H1 (cell line): ENCODE measurements at regions not wholly inside any gene's neighbourhood (a gene's known extent, or its start where the extent isn't known, plus 50 kb on each side); places are given as distances from the start of the nearest gene placed in this dataset.

Source experiments
- CTCF ChIA-PET: fragments of 300-600 bp; sonication (Branson Sonifier 250); formaldehyde crosslinking; loops from one replicate; lab custom pipeline; 2021; ENCODE audit not compliant: partially characterized antibody; lab: Charles Lee
- POLR2A ChIA-PET: fragments of 300-600 bp; sonication (Branson Sonifier 250); formaldehyde crosslinking; loops from one replicate; lab custom pipeline; 2021; ENCODE audit warnings: inconsistent platforms; ENCODE audit not compliant: partially characterized antibody; lab: Charles Lee
- DNase-seq, 2 experiments: peaks; one replicate each; pipeline versions ENCODE4 v3.0.0 to v3.0.0-alpha.2; 2010 to 2022; ENCODE audit warnings: low spot score in 2 of 2, low read depth in 1 of 2, mixed read lengths in 1 of 2
- FAIRE-seq: peaks from 2 replicates; lab custom pipeline; 2011; peaks lifted over from hg19 to GRCh38; lab: Jason Lieb, UNC
- H2AFZ ChIP-seq: 2 replicates; pipeline ENCODE4 v1.8.1; 2012; ENCODE audit warnings: low read length, inconsistent platforms
- H2AK5ac ChIP-seq: 2 replicates; pipeline ENCODE4 v1.6.1; 2013; ENCODE audit warnings: low read depth, low read length
- H2BK120ac ChIP-seq: replicated peaks from 2 replicates; pipeline ENCODE3; 2013; ENCODE audit warnings: low read depth, low read length, inconsistent platforms
- H2BK12ac ChIP-seq: 2 replicates; pipeline ENCODE4 v1.6.1; 2013; ENCODE audit warnings: low read depth, low read length
- H2BK15ac ChIP-seq: 2 replicates; pipeline ENCODE4 v1.6.1; 2013; ENCODE audit warnings: low read length
- H2BK20ac ChIP-seq: 2 replicates; pipeline ENCODE4 v1.6.1; 2013; ENCODE audit warnings: low read length
- H2BK5ac ChIP-seq: 2 replicates; pipeline ENCODE4 v1.6.1; 2013; ENCODE audit warnings: low read depth, low read length
- H3K14ac ChIP-seq: 2 replicates; pipeline ENCODE4 v1.6.1; 2013; ENCODE audit warnings: inconsistent platforms; ENCODE audit not compliant: insufficient read length
- H3K18ac ChIP-seq: 2 replicates; pipeline ENCODE4 v1.6.1; 2013; ENCODE audit warnings: low read length; ENCODE audit errors: extremely low read depth
- H3K23ac ChIP-seq: 2 replicates; pipeline ENCODE4 v1.6.1; 2013; ENCODE audit warnings: inconsistent platforms; ENCODE audit not compliant: insufficient read length
- H3K23me2 ChIP-seq: 2 replicates; pipeline ENCODE4 v1.6.1; 2013; ENCODE audit warnings: low read depth, low read length
- H3K27ac ChIP-seq: 2 replicates; pipeline ENCODE4 v1.6.1; 2011; ENCODE audit warnings: low read depth, low read length, inconsistent platforms
- H3K27me3 ChIP-seq, 4 experiments: replicated peaks in 1 of 4; 1 replicate in 1 of 4; 2 replicates in 3 of 4; pipeline versions ENCODE4 v1.6.1 to v1.8.1; 2011 to 2013; ENCODE audit warnings: low read length in 3 of 4, mild to moderate bottlenecking in 3 of 4, inconsistent platforms in 2 of 4, mixed read lengths in 2 of 4, moderate library complexity in 1 of 4; ENCODE audit not compliant: control insufficient read depth in 3 of 4, insufficient read depth in 3 of 4; ENCODE audit errors: extremely low read depth in 1 of 4
- H3K36me3 ChIP-seq, 4 experiments: 2 replicates each; pipeline versions ENCODE4 v1.6.1 to v1.8.1; 2011 to 2013; ENCODE audit warnings: mild to moderate bottlenecking in 4 of 4, low read length in 3 of 4, moderate library complexity in 2 of 4, control low read depth in 1 of 4, inconsistent platforms in 1 of 4; ENCODE audit not compliant: insufficient read depth in 4 of 4, control insufficient read depth in 2 of 4
- H3K4ac ChIP-seq: replicated peaks from 2 replicates; pipeline ENCODE3; 2013; ENCODE audit warnings: low read length, low read depth, mixed read lengths, inconsistent platforms; ENCODE audit not compliant: insufficient read length
- H3K4me1 ChIP-seq, 4 experiments: replicated peaks in 1 of 4; 1 replicate in 1 of 4; 2 replicates in 3 of 4; pipeline versions ENCODE4 v1.6.1 to v1.8.1; 2011 to 2013; ENCODE audit warnings: low read length in 3 of 4, inconsistent platforms in 2 of 4, mixed read lengths in 1 of 4; ENCODE audit not compliant: insufficient read depth in 4 of 4, control insufficient read depth in 3 of 4
- H3K4me2 ChIP-seq, 2 experiments: 2 replicates each; pipeline versions ENCODE4 v1.6.1 to v1.8.1; 2011 to 2013; ENCODE audit warnings: low read depth in 2 of 2, low read length in 2 of 2, control low read depth in 1 of 2, inconsistent platforms in 1 of 2, mild to moderate bottlenecking in 1 of 2; ENCODE audit not compliant: insufficient read depth in 1 of 2
- H3K4me3 ChIP-seq, 4 experiments: fragments of 200-600, 300-600 bp in 1 of 4; sonication (generic), shearing (Covaris generic), sonication (Bioruptor Twin) in 1 of 4; 2 replicates each; pipeline versions ENCODE4 v1.5.1 to v1.8.1; 2011 to 2016; ENCODE audit warnings: low read length in 4 of 4, low read depth in 3 of 4, control low read depth in 2 of 4, inconsistent platforms in 2 of 4, mild to moderate bottlenecking in 2 of 4, mixed read lengths in 1 of 4, moderate library complexity in 1 of 4; ENCODE audit not compliant: insufficient read depth in 2 of 4; ENCODE audit errors: extremely low read depth in 1 of 4
- H3K56ac ChIP-seq: replicated peaks from 2 replicates; pipeline ENCODE3; 2013; ENCODE audit warnings: low read depth, mild to moderate bottlenecking, mixed read lengths, low read length, inconsistent platforms; ENCODE audit not compliant: insufficient read length
- H3K79me1 ChIP-seq: 2 replicates; pipeline ENCODE4 v1.6.1; 2013; ENCODE audit warnings: low read depth, low read length, control low read depth
- H3K79me2 ChIP-seq, 2 experiments: 2 replicates each; pipeline versions ENCODE4 v1.6.1 to v1.8.1; 2012 to 2013; ENCODE audit warnings: low read length in 2 of 2, mild to moderate bottlenecking in 2 of 2, inconsistent platforms in 1 of 2; ENCODE audit not compliant: insufficient read depth in 2 of 2, control insufficient read depth in 1 of 2
- H3K9ac ChIP-seq, 4 experiments: replicated peaks in 1 of 4; 1 replicate in 1 of 4; 2 replicates in 3 of 4; pipeline versions ENCODE4 v1.6.1 to v1.8.1; 2011 to 2013; ENCODE audit warnings: low read depth in 3 of 4, low read length in 3 of 4, control low read depth in 2 of 4, mild to moderate bottlenecking in 2 of 4, moderate library complexity in 2 of 4, inconsistent platforms in 1 of 4; ENCODE audit errors: extremely low read depth in 1 of 4
- H3K9me3 ChIP-seq, 2 experiments: 2 replicates each; pipeline versions ENCODE4 v1.6.1 to v1.8.1; 2012 to 2013; ENCODE audit warnings: mild to moderate bottlenecking in 2 of 2, moderate library complexity in 2 of 2, control low read depth in 1 of 2, inconsistent platforms in 1 of 2, low read depth in 1 of 2, low read length in 1 of 2, mixed read lengths in 1 of 2; ENCODE audit not compliant: insufficient read depth in 2 of 2
- H4K20me1 ChIP-seq, 2 experiments: replicated peaks in 1 of 2; 2 replicates each; pipeline versions ENCODE3 to v1.8.1; 2011 to 2013; ENCODE audit warnings: inconsistent platforms in 2 of 2, low read length in 2 of 2, mild to moderate bottlenecking in 1 of 2; ENCODE audit not compliant: insufficient read depth in 2 of 2, control insufficient read depth in 1 of 2
- H4K5ac ChIP-seq: 2 replicates; pipeline ENCODE4 v1.6.1; 2013; ENCODE audit warnings: low read length, low read depth, mixed read lengths, inconsistent platforms; ENCODE audit not compliant: insufficient read length
- H4K8ac ChIP-seq: 2 replicates; pipeline ENCODE4 v1.8.0; 2013; ENCODE audit warnings: mild to moderate bottlenecking, moderate library complexity, low read length, inconsistent platforms; ENCODE audit not compliant: insufficient read depth; ENCODE audit errors: extremely low read depth
- H4K91ac ChIP-seq: replicated peaks from 2 replicates; pipeline ENCODE3; 2013; ENCODE audit warnings: low read length, mixed read lengths, inconsistent platforms; ENCODE audit not compliant: insufficient read length
- CBX8 ChIP-seq: fragments of 300-800, 300-1000 bp; sonication (generic); IDR thresholded peaks from 2 replicates; pipeline ENCODE4 v1.7.1; 2016; ENCODE audit warnings: low read depth, low read length, borderline replicate concordance
- EGR1 ChIP-seq: IDR thresholded peaks from 2 replicates; pipeline ENCODE4 v1.6.1; 2011; ENCODE audit warnings: low read depth, low read length, borderline replicate concordance
- EZH2 ChIP-seq: fragments of 200-600 bp; sonication (generic); IDR thresholded peaks from 2 replicates; pipeline ENCODE4 v1.7.1; 2012; ENCODE audit warnings: low read depth, mild to moderate bottlenecking, moderate library complexity, low read length, inconsistent platforms; ENCODE audit not compliant: severe bottlenecking
- GTF2F1 ChIP-seq: IDR thresholded peaks from 2 replicates; pipeline ENCODE4 v1.6.1; 2012; ENCODE audit warnings: low read depth, low read length, improper control_type of control experiment, borderline replicate concordance
- HDAC6 ChIP-seq: IDR thresholded peaks from one replicate; pipeline ENCODE4 v1.7.1; 2012; ENCODE audit warnings: low read depth, mild to moderate bottlenecking, inconsistent platforms, low read length, moderate library complexity
- KDM5A ChIP-seq: fragments of 200-600 bp; IDR thresholded peaks from 2 replicates; pipeline ENCODE4 v1.7.1; 2012; ENCODE audit warnings: mild to moderate bottlenecking, low read length, inconsistent platforms, mixed read lengths
- NRF1 ChIP-seq: IDR thresholded peaks from 2 replicates; pipeline ENCODE4 v1.6.1; 2011; ENCODE audit warnings: mild to moderate bottlenecking, low read depth, low read length, improper control_type of control experiment
- RNF2 ChIP-seq: fragments of 200-900, 300-1000 bp; sonication (generic); IDR thresholded peaks from 2 replicates; pipeline ENCODE4 v1.7.1; 2016; ENCODE audit warnings: borderline replicate concordance, low read depth, mild to moderate bottlenecking, antibody characterized with exemption, low read length; ENCODE audit not compliant: poor library complexity, severe bottlenecking; ENCODE audit errors: missing control alignments
- SP2 ChIP-seq: IDR thresholded peaks from 2 replicates; pipeline ENCODE4 v1.6.1; 2012; ENCODE audit warnings: mild to moderate bottlenecking, low read length, inconsistent platforms
- TCF12 ChIP-seq: IDR thresholded peaks from 2 replicates; pipeline ENCODE4 v1.6.1; 2011; ENCODE audit warnings: low read depth, mild to moderate bottlenecking, low read length
- YY1 ChIP-seq: IDR thresholded peaks from 2 replicates; pipeline ENCODE4 v1.6.1; 2011; ENCODE audit warnings: low read depth, mild to moderate bottlenecking, low read length
- WGBS, 2 experiments: shearing (Covaris generic) in 1 of 2; methylation state at CpG; one replicate each; pipeline versions ENCODE4 v1.1.6 to v1.1.7; 2013 to 2015; ENCODE audit warnings: low lambda C conversion rate in 2 of 2, mixed read lengths in 2 of 2, inconsistent platforms in 1 of 2, low coverage in 1 of 2, missing lambda C conversion rate in 1 of 2; ENCODE audit not compliant: insufficient replicate concordance in 2 of 2, insufficient coverage in 1 of 2, insufficient read length in 1 of 2; ENCODE audit errors: extremely low coverage in 1 of 2, missing lambda C conversion rate in 1 of 2; 5-methylcytosine and 5-hydroxymethylcytosine counted together
- TF ChIP-seq, protein P1 (sequence below): IDR thresholded peaks from 2 replicates; pipeline ENCODE4 v1.6.1; 2011; ENCODE audit warnings: low read length, improper control_type of control experiment
- TF ChIP-seq, protein P2 (sequence below): IDR thresholded peaks from 2 replicates; pipeline ENCODE4 v1.6.1; 2012; ENCODE audit warnings: inconsistent platforms

GRCh38 chr6:21899708-21900107 lies 306.2 kb downstream of the SOX4 start:
- no peak overlapping the region for H4K5ac ChIP-seq
- WGBS, 2 experiments, result 89% methylated on average over 6 of the region's 6 CpGs; no CpG with 5 or more reads in 1 of the 2 experiments
- POLR2A ChIA-PET, result interaction anchor here (1.4 kb wide), 1 partner anchor 10 kb away, joined by 5 read pairs; no protein-coding TSS in a partner anchor
- no peak for TF ChIP-seq GTF2F1
- no peak for TF ChIP-seq HDAC6
- TF ChIP-seq, protein P1, sequence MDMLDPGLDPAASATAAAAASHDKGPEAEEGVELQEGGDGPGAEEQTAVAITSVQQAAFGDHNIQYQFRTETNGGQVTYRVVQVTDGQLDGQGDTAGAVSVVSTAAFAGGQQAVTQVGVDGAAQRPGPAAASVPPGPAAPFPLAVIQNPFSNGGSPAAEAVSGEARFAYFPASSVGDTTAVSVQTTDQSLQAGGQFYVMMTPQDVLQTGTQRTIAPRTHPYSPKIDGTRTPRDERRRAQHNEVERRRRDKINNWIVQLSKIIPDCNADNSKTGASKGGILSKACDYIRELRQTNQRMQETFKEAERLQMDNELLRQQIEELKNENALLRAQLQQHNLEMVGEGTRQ, result no peak
- no peak for TF ChIP-seq NRF1
- no peak for TF ChIP-seq RNF2
- TF ChIP-seq YY1, result no peak
- no peak for TF ChIP-seq SP2
- no peak for TF ChIP-seq CBX8
- TF ChIP-seq KDM5A, result no peak
- TF ChIP-seq, protein P2, sequence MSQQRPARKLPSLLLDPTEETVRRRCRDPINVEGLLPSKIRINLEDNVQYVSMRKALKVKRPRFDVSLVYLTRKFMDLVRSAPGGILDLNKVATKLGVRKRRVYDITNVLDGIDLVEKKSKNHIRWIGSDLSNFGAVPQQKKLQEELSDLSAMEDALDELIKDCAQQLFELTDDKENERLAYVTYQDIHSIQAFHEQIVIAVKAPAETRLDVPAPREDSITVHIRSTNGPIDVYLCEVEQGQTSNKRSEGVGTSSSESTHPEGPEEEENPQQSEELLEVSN, result no peak
- no peak for TF ChIP-seq TCF12
- TF ChIP-seq EGR1, result no peak
- TF ChIP-seq EZH2, result no peak

More at GRCh38 chr6:21899708-21900107, 306.2 kb downstream of the SOX4 start:
- no peak overlapping the region for H3K4me2 ChIP-seq
- H4K91ac ChIP-seq, result no peak overlapping the region
- H3K18ac ChIP-seq, result no peak overlapping the region
- CTCF ChIA-PET, result interaction anchor here (0.6 to 1.6 kb wide), 2 partner anchors 36 to 306 kb away, joined by 3 to 4 read pairs; no protein-coding TSS in a partner anchor
- H4K8ac ChIP-seq, result no peak overlapping the region
- H2AK5ac ChIP-seq, result no peak overlapping the region
- no peak overlapping the region for H2BK120ac ChIP-seq
- DNase-seq (no peak), FAIRE-seq (no peak)
- no peaks in the 10 kb centered on the region for H3K9me3 ChIP-seq
- H3K36me3 ChIP-seq, result no peaks in the 10 kb centered on the region; a peak in 1 of 8 replicates
- peaks cover 2% of the 10 kb centered on the region; the same call in 1 of the 2 replicates for H3K79me1 ChIP-seq
- no peak overlapping the region for H3K9ac ChIP-seq
- H3K4me1 ChIP-seq, result peaks cover 0 to 3% (median 0%) of the 10 kb centered on the region in 4 experiments; a peak in 1 of 7 replicates
- no peak overlapping the region for H2BK12ac ChIP-seq
- no peak overlapping the region for H2BK15ac ChIP-seq
- H3K23ac ChIP-seq, result no peak overlapping the region
- no peak overlapping the region for H3K4me3 ChIP-seq
- H3K27me3 ChIP-seq, result no peaks in the 10 kb centered on the region
- H2BK5ac ChIP-seq, result no peak overlapping the region
- no peaks in the 10 kb centered on the region for H3K23me2 ChIP-seq
- no peak overlapping the region for H3K14ac ChIP-seq
- H3K56ac ChIP-seq, result no peak overlapping the region
- H3K27ac ChIP-seq, result no peak overlapping the region
- H3K4ac ChIP-seq, result no peak overlapping the region
- no peak overlapping the region for H2AFZ ChIP-seq
- peaks cover 0 to 36% of the 10 kb centered on the region in 2 experiments; a peak in 2 of 4 replicates for H3K79me2 ChIP-seq
- no peaks in the 10 kb centered on the region for H4K20me1 ChIP-seq
- H2BK20ac ChIP-seq, result no peak overlapping the region
